CMK (cell line): ENCODE measurements at regions not wholly inside any gene's neighbourhood (a gene's known extent, or its start where the extent isn't known, plus 50 kb on each side); places are given as distances from the start of the nearest gene placed in this dataset.

Source experiments
- DNase-seq: peaks from one replicate; pipeline ENCODE4 v3.0.0-alpha.2; 2010; ENCODE audit warnings: low read depth

DNA sequence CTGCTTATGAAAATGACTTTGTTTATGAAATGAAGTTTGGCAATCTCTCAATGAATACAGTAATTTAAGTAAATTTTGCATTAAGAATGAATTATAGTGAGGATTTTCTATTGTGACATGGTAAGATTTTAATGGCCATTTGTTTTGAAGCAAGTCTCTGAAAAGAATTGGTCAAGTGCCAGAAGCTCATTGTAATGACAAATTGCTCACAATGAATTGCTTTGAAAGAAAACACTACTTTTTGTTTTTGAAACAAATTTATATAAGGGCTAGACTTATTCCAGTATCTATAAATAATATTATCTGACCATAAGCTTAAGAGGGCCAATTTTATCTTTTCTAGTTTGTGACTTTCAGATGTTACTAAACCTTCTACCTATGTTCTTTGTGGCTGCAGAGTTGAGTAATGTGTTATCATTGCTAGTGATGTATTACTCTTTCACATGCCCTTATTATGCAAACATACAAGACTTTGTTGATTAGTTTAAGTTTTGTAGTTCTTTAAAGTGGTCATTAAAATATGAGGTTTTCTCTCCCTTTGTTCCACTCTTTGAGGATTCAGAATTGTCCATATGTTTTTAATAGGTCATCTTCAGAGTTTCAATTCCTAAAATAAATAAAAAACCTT is 93.0 kb upstream of the ZNF608 start:
- DNase-seq = no peak

DNA sequence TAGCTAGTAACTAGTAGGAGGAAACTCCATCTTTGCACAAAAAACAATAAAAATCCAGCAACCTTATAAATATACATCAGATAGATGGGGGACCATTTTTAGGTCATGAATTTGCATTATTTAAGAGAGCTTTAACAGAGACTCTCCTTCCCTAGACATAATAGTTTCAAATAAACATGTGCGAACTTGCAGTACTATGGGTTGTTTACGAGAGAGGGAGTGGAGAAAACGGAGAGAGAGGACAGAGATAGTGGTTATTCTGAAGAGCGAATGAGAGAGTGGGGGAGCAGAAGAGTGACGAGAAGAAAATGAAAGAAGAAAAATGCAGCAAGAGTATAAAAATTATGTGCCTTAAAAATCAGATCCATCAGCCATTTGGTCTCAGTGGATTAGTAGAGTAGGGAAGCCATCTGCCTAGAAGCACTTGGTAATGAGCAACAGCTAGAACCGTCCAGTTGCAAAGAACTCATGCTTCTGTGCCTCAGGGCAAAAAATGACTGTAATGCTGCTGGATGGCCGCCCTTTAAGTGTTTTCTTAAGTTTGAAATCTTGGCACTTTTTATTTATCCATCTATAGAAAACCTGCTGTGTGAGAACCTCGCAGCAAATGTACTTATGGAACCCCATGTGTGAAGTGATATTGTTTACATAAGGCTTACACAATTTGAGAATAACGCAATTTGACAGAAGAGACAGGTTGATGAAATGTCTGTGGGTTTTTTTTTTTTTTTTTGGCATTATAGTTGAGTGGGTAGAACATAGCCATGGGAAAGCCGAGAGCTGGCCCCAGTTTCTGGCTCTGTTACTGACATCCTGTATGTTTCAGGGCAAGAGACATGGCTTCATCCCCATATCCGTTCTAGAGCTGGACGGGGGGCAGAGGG is 95.6 kb upstream of the ZNF608 start:
- no peak for DNase-seq

GRCh38 chr5:124842725-124843595 is 96.5 kb upstream of the ZNF608 start:
- DNase-seq = no peak

DNA sequence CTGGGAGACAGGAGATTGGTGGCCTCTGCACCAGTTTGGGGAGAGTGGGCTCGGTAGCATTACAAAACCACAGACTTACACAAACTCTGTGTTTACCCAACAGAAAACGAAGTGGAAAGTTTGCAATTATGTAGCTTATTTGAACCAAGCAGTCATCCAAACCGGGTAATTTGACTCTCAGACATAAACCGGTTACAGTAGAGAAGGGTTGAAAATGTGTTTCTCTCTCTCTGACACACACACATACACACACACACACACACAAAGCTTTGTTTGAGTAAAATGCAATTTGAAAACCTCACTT is 97.1 kb upstream of the ZNF608 start:
- DNase-seq = no peak

DNA sequence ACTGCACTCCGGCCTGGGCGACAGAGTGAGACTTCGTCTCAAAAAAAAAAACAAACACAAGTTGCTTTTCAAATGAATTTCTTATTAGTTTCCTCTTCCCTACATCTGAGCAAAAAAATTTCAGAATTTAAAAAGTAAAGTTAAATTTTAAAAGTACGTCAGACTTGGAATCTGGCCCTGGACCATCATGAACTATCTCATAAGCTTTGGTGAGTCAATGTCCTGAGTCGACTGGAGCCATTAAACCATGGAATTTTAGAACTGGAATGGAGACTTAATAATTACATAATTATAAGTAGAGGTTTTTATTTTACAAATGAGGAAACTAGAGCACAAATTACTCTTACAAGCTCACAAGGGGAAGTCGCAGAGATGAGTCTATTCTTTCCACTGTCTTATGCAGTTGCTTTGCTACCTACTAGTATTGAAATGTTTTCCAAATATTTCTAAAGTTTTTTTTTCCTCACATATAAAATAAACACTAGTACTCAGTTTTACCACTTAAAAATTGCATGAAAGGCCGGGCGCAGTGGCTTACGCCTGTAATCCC is 98.0 kb upstream of the ZNF608 start:
- DNase-seq = no peak

GRCh38 chr5:124847907-124848306 is 101.5 kb upstream of the ZNF608 start:
- no peak for DNase-seq

DNA sequence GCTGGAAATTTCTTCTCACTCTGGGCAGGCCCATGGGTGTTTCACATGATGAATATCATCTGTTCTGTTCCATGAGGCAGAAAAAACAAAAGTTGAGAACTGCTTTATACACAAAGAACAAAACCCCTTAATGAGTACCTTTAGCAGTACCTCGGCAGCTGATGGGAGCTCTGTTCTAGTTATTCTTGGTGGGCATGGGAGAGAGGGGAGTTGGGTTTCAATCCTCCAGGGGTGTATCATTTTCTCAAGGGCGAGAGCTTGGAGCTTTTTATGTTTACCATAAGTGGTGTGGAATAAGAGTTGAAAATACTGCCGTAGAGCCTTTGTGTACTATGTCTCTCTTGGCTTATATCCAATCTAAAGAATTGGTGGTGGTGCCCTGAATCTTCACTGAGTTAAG is 103.3 kb upstream of the ZNF608 start:
- no peak for DNase-seq

- no peak for DNase-seq
Observed at GRCh38 chr5:124856726-124857125, 110.3 kb upstream of the ZNF608 start.

- DNase-seq = no peak
Observed at GRCh38 chr5:124858612-124859011, 112.2 kb upstream of the ZNF608 start.

DNA sequence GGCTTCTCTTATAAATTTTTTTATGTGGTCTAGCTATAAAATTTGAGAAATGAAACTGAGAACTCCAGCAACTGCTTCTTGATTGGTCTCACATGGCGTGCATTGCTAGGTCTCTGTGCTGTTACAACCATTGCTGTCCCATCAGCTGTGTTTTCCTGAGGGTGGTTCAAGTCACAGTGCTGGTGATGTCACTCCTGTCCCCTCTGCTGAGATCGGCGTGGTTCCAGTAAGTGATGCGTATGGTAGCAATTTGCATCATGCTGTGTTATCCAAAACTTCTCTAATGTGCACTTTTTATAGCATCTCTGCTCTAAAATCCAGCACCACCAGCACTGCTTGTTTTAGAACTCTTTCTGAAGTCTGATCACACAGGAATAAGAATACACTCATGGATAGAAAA is 112.6 kb upstream of the ZNF608 start:
- DNase-seq = no peak

DNA sequence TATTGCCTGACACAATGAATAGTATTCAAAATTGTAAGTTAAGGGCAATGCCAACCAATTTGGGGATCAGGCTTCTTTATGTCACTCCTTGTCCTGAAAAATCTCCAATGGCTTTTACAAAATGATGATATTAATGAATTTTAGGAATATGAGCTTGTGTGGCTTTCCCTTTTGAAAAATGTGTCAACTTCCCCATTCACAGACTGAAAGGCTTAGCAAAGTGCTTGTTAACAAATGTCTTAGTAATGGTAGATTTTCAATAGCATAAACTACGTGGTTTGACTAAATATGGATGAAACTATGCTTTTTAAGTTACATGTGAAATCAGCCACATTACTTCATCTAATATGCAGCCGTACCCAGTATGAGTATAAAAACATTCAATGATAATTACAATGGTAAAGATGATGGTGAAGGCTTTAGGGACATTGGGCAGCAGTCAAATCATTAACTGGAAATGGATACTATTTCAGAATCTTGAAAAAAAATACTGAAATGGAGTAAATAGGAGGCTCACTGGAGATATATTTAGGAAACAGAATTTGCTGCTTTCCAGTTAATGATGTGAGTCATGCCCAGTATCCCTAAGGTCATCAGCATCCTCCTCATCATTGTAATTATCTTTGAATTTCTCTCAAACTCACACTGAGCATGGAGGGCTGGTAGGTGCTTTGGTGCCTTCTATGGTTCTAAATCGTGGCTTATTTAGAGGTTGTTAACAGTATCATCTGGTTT is 113.3 kb upstream of the ZNF608 start:
- no peak for DNase-seq

- DNase-seq = no peak
Observed at GRCh38 chr5:124860291-124860655, 113.8 kb upstream of the ZNF608 start.

DNA sequence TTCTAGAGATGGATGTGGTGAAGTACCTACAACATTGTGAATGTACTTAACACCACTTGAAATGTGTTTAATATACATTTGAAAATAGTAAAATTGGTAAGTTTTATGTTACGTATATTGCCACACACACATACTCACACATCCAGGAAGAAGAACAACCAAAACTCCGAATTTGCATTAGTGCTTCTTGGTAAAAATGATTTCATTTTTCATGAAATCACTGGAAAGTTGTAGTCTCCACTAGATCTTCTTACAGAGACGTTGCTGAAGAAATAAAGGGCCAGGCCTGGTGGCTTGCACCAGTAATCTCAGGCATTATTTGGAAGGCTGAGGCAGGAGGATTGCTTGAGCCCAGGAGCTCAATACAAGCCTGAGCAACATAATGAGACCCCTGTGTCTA is 118.6 kb upstream of the ZNF608 start:
- no peak for DNase-seq

- DNase-seq = no peak
Observed at GRCh38 chr5:124865603-124866354, 119.3 kb upstream of the ZNF608 start.

GRCh38 chr5:124866355-124867136 is 120.1 kb upstream of the ZNF608 start:
- no peak for DNase-seq

GRCh38 chr5:124867137-124867704 is 120.8 kb upstream of the ZNF608 start:
- no peak for DNase-seq

DNA sequence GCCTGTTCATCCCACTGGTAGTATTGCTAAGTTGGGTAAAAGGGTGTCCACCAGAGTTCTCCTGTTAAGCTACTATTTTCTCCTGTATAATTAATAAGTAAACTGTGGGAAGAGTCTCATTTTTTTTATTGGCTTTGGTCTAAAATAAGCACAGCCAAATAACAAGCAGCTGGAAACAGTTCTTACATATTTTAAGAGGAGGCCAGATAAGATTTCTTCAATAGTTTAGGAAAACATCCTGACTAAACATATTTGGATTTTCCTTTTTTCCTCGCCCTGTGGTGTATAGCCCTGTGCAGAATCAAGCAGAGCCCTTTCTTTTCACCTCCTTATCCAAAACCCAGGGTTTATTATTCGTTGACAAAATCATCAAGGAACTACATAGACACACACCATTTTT is 122.2 kb upstream of the ZNF608 start:
- no peak for DNase-seq

DNA sequence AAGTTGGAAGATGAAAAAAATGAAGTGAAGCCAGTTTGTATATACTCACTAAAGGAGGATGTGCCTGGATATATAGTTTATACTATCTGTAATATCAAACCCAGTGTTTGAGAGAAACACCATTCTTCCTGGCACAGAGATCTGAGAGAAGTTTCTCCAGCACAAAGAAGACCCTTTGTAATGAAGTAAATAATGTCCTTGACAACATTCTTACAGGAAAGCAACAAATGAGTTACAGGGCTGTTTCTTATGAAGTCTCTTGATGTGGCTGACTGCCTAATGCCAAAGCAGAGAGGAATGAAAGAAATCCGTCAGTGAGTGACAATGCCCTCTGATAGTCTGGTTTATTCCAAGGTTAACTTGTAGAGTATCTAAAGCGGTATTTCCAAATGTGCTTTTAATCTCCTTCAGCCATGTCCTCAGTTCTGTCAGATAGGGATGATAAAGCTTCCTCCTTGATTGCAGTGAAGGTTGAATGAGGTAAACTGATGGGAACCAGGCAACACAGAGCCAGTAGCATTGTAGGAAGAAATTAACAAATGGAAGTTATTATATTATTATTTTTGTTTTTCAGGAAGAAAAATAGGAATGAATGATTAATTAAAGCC is 123.1 kb upstream of the ZNF608 start:
- DNase-seq = no peak

- no peak for DNase-seq
Observed at GRCh38 chr5:124870070-124870469, 123.6 kb upstream of the ZNF608 start.

- no peak for DNase-seq
Observed at GRCh38 chr5:124871303-124871702, 124.9 kb upstream of the ZNF608 start.
